Astrocyte (in vitro differentiated cells and primary cell): ENCODE measurements at regions not wholly inside any gene's neighbourhood (a gene's known extent, or its start where the extent isn't known, plus 50 kb on each side); places are given as distances from the start of the nearest gene placed in this dataset.

Experiments
- DNase-seq: peaks from one replicate; pipeline ENCODE4 v3.0.0-alpha.2; 2010; ENCODE audit warnings: low read depth
- FAIRE-seq: peaks from 2 replicates; lab custom pipeline; 2011; peaks lifted over from hg19 to GRCh38; lab: Jason Lieb, UNC
- H2AFZ ChIP-seq: 2 replicates; pipeline ENCODE4 v1.6.0; 2012; ENCODE audit warnings: low read depth, low read length, inconsistent platforms
- H3K27ac ChIP-seq: 2 replicates; pipeline ENCODE4 v1.5.1; 2011; ENCODE audit warnings: low read depth, low read length, inconsistent platforms
- H3K27me3 ChIP-seq: 2 replicates; pipeline ENCODE4 v1.6.0; 2011; ENCODE audit warnings: low read length, inconsistent platforms; ENCODE audit not compliant: insufficient read depth
- H3K36me3 ChIP-seq: 2 replicates; pipeline ENCODE4 v1.5.1; 2011; ENCODE audit warnings: low read length, inconsistent platforms; ENCODE audit not compliant: insufficient read depth
- H3K4me1 ChIP-seq: 2 replicates; pipeline ENCODE4 v1.5.1; 2011; ENCODE audit warnings: low read length, inconsistent platforms; ENCODE audit not compliant: insufficient read depth
- H3K4me2 ChIP-seq: 2 replicates; pipeline ENCODE4 v1.6.0; 2012; ENCODE audit warnings: low read length, inconsistent platforms
- H3K4me3 ChIP-seq: 2 replicates; pipeline ENCODE4 v1.5.1; 2011; ENCODE audit warnings: low read depth, mild to moderate bottlenecking, low read length, inconsistent platforms; ENCODE audit not compliant: insufficient read depth
- H3K79me2 ChIP-seq: 2 replicates; pipeline ENCODE4 v1.6.0; 2012; ENCODE audit warnings: mild to moderate bottlenecking, low read length, inconsistent platforms; ENCODE audit not compliant: insufficient read depth
- H3K9ac ChIP-seq: 2 replicates; pipeline ENCODE4 v1.6.0; 2012; ENCODE audit warnings: mild to moderate bottlenecking, low read length, inconsistent platforms
- H3K9me3 ChIP-seq: 2 replicates; pipeline ENCODE4 v1.5.1; 2012; ENCODE audit warnings: low read depth, mild to moderate bottlenecking, low read length, inconsistent platforms; ENCODE audit not compliant: insufficient read depth
- H4K20me1 ChIP-seq: 2 replicates; pipeline ENCODE4 v1.6.0; 2012; ENCODE audit warnings: low read length, inconsistent platforms; ENCODE audit not compliant: insufficient read depth
- H3K27ac Mint-ChIP-seq: one replicate; pipeline ENCODE4 v1.8.0; 2021; ENCODE audit warnings: mild to moderate bottlenecking, mixed read lengths; ENCODE audit not compliant: unreplicated experiment
- H3K27me3 Mint-ChIP-seq: one replicate; pipeline ENCODE4 v1.8.0; 2021; ENCODE audit warnings: low read depth, mixed read lengths; ENCODE audit not compliant: unreplicated experiment
- H3K36me3 Mint-ChIP-seq: one replicate; pipeline ENCODE4 v1.8.0; 2021; ENCODE audit warnings: low read depth, mixed read lengths; ENCODE audit not compliant: unreplicated experiment
- H3K4me1 Mint-ChIP-seq: one replicate; pipeline ENCODE4 v1.8.0; 2021; ENCODE audit warnings: low read depth, mixed read lengths; ENCODE audit not compliant: unreplicated experiment
- H3K4me3 Mint-ChIP-seq: one replicate; pipeline ENCODE4 v1.8.0; 2021; ENCODE audit warnings: mild to moderate bottlenecking, moderate library complexity, mixed read lengths; ENCODE audit not compliant: unreplicated experiment
- H3K9me3 Mint-ChIP-seq: one replicate; pipeline ENCODE4 v1.8.0; 2021; ENCODE audit warnings: mild to moderate bottlenecking, mixed read lengths; ENCODE audit not compliant: unreplicated experiment
- EZH2 ChIP-seq: IDR thresholded peaks from 2 replicates; pipeline ENCODE4 v1.6.1; 2012; ENCODE audit warnings: mild to moderate bottlenecking, low read length, inconsistent platforms; ENCODE audit not compliant: insufficient read depth
- TF ChIP-seq, protein P1 (sequence below): IDR thresholded peaks from 2 replicates; pipeline ENCODE4 v1.5.1; 2011; ENCODE audit warnings: low read depth, mild to moderate bottlenecking, inconsistent platforms, low read length, moderate library complexity; ENCODE audit not compliant: insufficient read depth

DNA sequence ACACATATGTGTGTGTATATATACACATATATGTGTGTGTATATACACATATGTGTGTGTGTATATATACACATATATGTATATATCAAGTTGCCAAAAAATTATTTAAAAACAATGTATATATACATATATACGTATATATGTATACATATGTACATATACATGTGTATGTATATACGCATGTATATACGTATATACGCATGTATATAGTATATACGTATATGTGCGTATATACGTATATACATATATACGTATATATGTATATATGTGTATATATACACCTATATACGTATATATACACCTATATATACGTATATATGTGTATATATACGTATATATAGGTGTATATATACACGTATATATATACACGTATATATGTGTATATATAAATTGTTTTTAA lies 57.0 kb upstream of the ZNF644 start:
- no peak overlapping the region for H3K4me3 Mint-ChIP-seq
- no peaks in the 10 kb centered on the region for H3K27me3 Mint-ChIP-seq
- H3K4me2 ChIP-seq = no peak overlapping the region
- no peak overlapping the region for H3K27ac ChIP-seq
- H3K4me3 ChIP-seq = no peak overlapping the region
- H3K36me3 ChIP-seq = no peaks in the 10 kb centered on the region
- no peaks in the 10 kb centered on the region for H4K20me1 ChIP-seq
- no peak overlapping the region for H2AFZ ChIP-seq
- no peaks in the 10 kb centered on the region for H3K36me3 Mint-ChIP-seq
- TF ChIP-seq, protein P1, sequence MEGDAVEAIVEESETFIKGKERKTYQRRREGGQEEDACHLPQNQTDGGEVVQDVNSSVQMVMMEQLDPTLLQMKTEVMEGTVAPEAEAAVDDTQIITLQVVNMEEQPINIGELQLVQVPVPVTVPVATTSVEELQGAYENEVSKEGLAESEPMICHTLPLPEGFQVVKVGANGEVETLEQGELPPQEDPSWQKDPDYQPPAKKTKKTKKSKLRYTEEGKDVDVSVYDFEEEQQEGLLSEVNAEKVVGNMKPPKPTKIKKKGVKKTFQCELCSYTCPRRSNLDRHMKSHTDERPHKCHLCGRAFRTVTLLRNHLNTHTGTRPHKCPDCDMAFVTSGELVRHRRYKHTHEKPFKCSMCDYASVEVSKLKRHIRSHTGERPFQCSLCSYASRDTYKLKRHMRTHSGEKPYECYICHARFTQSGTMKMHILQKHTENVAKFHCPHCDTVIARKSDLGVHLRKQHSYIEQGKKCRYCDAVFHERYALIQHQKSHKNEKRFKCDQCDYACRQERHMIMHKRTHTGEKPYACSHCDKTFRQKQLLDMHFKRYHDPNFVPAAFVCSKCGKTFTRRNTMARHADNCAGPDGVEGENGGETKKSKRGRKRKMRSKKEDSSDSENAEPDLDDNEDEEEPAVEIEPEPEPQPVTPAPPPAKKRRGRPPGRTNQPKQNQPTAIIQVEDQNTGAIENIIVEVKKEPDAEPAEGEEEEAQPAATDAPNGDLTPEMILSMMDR = no peak
- no peak for TF ChIP-seq EZH2
- no peaks in the 10 kb centered on the region for H3K27me3 ChIP-seq
- H3K79me2 ChIP-seq = no peaks in the 10 kb centered on the region
- H3K9me3 Mint-ChIP-seq = no peaks in the 10 kb centered on the region
- FAIRE-seq (no peak), DNase-seq (no peak)
- no peak overlapping the region for H3K9ac ChIP-seq
- no peaks in the 10 kb centered on the region for H3K9me3 ChIP-seq
- no peaks in the 10 kb centered on the region for H3K4me1 Mint-ChIP-seq
- H3K4me1 ChIP-seq = no peaks in the 10 kb centered on the region
- H3K27ac Mint-ChIP-seq = no peak overlapping the region

DNA sequence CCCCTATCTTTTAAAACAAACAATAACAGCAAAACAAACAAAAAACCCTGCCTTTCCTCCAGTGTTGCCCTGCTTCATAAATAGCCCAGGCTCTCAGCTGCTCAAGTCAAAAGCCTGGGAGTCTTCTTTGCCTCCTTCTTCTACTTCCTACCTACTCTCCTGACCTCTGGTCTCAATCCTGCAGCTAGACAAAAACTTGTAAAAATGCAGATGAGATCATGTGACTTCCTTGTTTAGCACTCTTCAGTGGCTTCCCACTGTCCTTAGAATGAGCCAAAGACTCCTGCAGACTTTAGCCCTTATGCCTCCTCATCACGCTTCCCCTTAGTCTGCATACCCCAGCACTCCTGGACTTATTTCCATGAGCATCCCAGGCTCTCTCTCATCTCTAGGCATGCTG lies 55.0 kb upstream of the ZNF644 start:
- H3K4me3 Mint-ChIP-seq = no peak overlapping the region
- DNase-seq (no peak), FAIRE-seq (no peak)
- no peak overlapping the region for H3K27ac Mint-ChIP-seq
- Histone ChIP-seq H3K27me3 (no peaks in the 10 kb centered on the region), H3K4me1 (no peaks in the 10 kb centered on the region), H3K27ac (no peak overlapping the region), H3K9ac (no peak overlapping the region), H3K4me3 (no peak overlapping the region), H3K79me2 (no peaks in the 10 kb centered on the region), H3K9me3 (no peaks in the 10 kb centered on the region), H3K36me3 (no peaks in the 10 kb centered on the region), H2AFZ (no peak overlapping the region), H3K4me2 (no peak overlapping the region), H4K20me1 (no peaks in the 10 kb centered on the region)
- no peaks in the 10 kb centered on the region for H3K9me3 Mint-ChIP-seq
- H3K4me1 Mint-ChIP-seq = no peaks in the 10 kb centered on the region
- no peak for TF ChIP-seq EZH2
- H3K36me3 Mint-ChIP-seq = no peaks in the 10 kb centered on the region
- no peaks in the 10 kb centered on the region for H3K27me3 Mint-ChIP-seq

DNA sequence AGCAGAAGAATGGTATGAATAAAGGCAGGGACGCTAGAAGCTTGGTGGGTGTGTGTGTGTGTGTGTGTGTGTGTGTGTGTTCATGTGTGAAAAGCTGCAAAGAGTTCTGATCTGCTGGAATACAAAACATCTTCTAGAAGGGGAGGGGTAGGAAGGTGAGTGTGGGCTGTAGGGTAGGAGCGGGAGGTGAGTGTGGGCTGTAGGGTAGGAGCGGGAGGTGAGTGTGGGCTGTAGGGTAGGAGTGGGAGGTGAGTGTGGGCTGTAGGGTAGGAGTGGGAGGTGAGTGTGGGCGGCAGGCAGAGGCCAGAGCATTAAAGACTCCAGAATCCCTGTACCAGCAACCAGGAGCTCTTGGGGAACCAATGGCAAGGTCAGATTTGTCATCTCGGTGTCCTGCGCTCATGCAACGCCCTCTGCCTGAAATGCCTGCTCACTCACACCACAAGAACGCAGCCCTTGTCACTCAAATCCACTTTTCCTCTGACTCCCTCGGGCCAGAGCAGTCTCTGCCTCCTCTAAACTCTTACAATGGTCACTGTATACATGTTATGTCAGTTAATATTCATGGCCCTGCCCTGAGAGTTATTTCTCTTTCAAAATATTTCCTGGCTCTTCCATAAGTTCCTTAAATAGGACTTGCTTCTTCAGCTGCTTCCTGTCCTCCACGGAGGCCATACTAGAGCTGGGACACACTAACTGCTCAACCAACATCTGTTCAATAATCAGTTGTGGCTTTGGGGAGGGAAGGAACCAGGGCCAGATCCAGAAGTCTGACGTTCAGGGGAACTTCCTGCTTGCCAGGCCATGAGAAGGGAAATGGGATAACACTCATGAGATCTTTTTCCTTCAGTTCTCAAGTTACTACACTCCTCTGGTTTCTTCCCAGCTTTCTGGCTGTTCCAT lies 53.6 kb upstream of the ZNF644 start:
- FAIRE-seq (no peak), DNase-seq (no peak)
- Histone ChIP-seq H2AFZ (no peak overlapping the region), H3K9ac (no peak overlapping the region), H3K4me1 (no peaks in the 10 kb centered on the region), H3K4me2 (no peak overlapping the region), H4K20me1 (no peaks in the 10 kb centered on the region), H3K79me2 (no peaks in the 10 kb centered on the region), H3K36me3 (no peaks in the 10 kb centered on the region), H3K9me3 (no peaks in the 10 kb centered on the region), H3K4me3 (no peak overlapping the region), H3K27me3 (no peaks in the 10 kb centered on the region), H3K27ac (no peak overlapping the region)
- H3K36me3 Mint-ChIP-seq = no peaks in the 10 kb centered on the region
- no peak overlapping the region for H3K4me3 Mint-ChIP-seq
- no peaks in the 10 kb centered on the region for H3K27me3 Mint-ChIP-seq
- H3K4me1 Mint-ChIP-seq = no peaks in the 10 kb centered on the region
- no peaks in the 10 kb centered on the region for H3K9me3 Mint-ChIP-seq
- TF ChIP-seq, protein P1 = no peak
- no peak for TF ChIP-seq EZH2
- no peak overlapping the region for H3K27ac Mint-ChIP-seq
